Activated CD4-positive, alpha-beta memory T cell treated with anti-CD3 and anti-CD28 coated beads for 36 hours (primary cell): ENCODE measurements at regions not wholly inside any gene's neighbourhood (a gene's known extent, or its start where the extent isn't known, plus 50 kb on each side); places are given as distances from the start of the nearest gene placed in this dataset.

Experiments
- CTCF ChIA-PET: fragments of 350-600 bp; sonication (Branson Sonifier 250); formaldehyde crosslinking; loops from one replicate; lab custom pipeline; 2021; ENCODE audit warnings: antibody characterized with exemption, inconsistent platforms; lab: Charles Lee
- POLR2A ChIA-PET: fragments of 350-600 bp; sonication (Branson Sonifier 250); formaldehyde crosslinking; loops from one replicate; lab custom pipeline; 2021; ENCODE audit warnings: antibody characterized with exemption; lab: Charles Lee
- DNase-seq: peaks from one replicate; pipeline ENCODE4 v3.0.0-alpha.2; 2020
- H3K27ac Mint-ChIP-seq: one replicate; pipeline ENCODE4 v1.8.0; 2021; ENCODE audit warnings: mixed read lengths
- H3K27me3 Mint-ChIP-seq: one replicate; pipeline ENCODE4 v1.8.0; 2021; ENCODE audit warnings: mixed read lengths
- H3K36me3 Mint-ChIP-seq: one replicate; pipeline ENCODE4 v1.8.0; 2021; ENCODE audit warnings: mixed read lengths
- H3K4me1 Mint-ChIP-seq: one replicate; pipeline ENCODE4 v1.8.0; 2021; ENCODE audit warnings: low read depth, mixed read lengths
- H3K4me3 Mint-ChIP-seq: one replicate; pipeline ENCODE4 v1.8.0; 2021; ENCODE audit warnings: mild to moderate bottlenecking, mixed read lengths
- H3K9me3 Mint-ChIP-seq: one replicate; pipeline ENCODE4 v1.8.0; 2021; ENCODE audit warnings: mixed read lengths
- intact Hi-C: fragments of 100-400 bp; cut with micrococcal nuclease; formaldehyde crosslinking; loops from one replicate; pipeline ENCODE4 v1.15.1; 2023

DNA sequence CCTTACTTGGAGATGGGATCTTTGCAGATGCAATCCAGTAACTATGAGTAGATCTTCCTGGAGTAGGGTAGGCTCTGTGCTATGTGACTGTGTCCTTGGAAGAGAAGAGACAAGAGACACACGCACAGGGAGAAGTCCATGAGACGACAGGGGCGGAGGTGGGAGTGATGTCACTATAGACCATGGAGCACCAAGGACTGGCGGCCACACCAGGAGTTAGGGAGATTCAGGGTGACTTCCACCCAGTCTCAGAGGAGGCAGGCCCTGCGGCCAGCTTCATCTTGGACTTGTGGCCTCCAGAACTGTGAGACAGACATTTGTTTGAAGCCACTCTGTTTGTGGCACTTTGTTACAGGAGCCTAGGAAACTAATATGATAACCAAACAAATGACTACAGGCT, 177.8 kb downstream of the INHBB start:
- DNase-seq, result no peak
- H3K36me3 Mint-ChIP-seq, result no peaks in the 10 kb centered on the region
- H3K9me3 Mint-ChIP-seq, result no peaks in the 10 kb centered on the region
- POLR2A ChIA-PET, result no interaction called here
- CTCF ChIA-PET, result no interaction called here
- no peak overlapping the region for H3K27ac Mint-ChIP-seq
- H3K27me3 Mint-ChIP-seq, result peaks cover 17% of the 10 kb centered on the region
- no peak overlapping the region for H3K4me3 Mint-ChIP-seq
- H3K4me1 Mint-ChIP-seq, result no peaks in the 10 kb centered on the region
- intact Hi-C loops, result no loop called here

DNA sequence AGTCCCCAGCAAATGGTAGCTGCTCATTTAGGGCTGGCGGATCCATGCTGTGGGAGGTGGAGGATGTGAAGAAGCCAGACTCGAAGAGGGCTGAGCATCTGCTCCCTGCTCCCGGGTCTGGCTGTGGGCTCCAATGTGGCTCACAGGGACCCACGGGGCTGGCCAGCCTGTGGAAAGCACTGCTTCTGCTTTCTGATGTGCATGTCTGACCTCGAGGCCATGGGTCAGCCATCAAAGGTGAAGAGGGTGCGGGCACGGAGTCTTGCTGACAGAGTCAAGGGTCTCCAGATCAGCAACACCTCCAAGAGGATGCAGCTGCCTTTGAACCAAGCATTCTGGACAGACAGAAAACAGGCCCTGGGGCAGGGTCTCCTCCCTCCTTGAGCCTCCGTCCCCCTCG, 178.2 kb downstream of the INHBB start:
- intact Hi-C loops, result no loop called here
- Mint-ChIP-seq H3K4me1 (no peaks in the 10 kb centered on the region), H3K9me3 (no peaks in the 10 kb centered on the region), H3K36me3 (no peaks in the 10 kb centered on the region), H3K27ac (no peak overlapping the region), H3K4me3 (no peak overlapping the region), H3K27me3 (peaks cover 17% of the 10 kb centered on the region)
- CTCF ChIA-PET, result no interaction called here
- DNase-seq, result no peak
- POLR2A ChIA-PET, result no interaction called here

GRCh38 chr2:120525056-120526046, 179.4 kb downstream of the INHBB start:
- H3K4me3 Mint-ChIP-seq, result no peak overlapping the region
- intact Hi-C loops, result no loop called here
- H3K9me3 Mint-ChIP-seq, result no peaks in the 10 kb centered on the region
- peaks cover 17% of the 10 kb centered on the region for H3K27me3 Mint-ChIP-seq
- POLR2A ChIA-PET, result no interaction called here
- H3K36me3 Mint-ChIP-seq, result no peaks in the 10 kb centered on the region
- CTCF ChIA-PET, result no interaction called here
- no peak overlapping the region for H3K27ac Mint-ChIP-seq
- no peaks in the 10 kb centered on the region for H3K4me1 Mint-ChIP-seq
- DNase-seq, result no peak

GRCh38 chr2:120526047-120526562, 180.2 kb downstream of the INHBB start:
- Mint-ChIP-seq H3K4me1 (no peaks in the 10 kb centered on the region), H3K9me3 (no peaks in the 10 kb centered on the region), H3K27me3 (peaks cover 16% of the 10 kb centered on the region), H3K36me3 (no peaks in the 10 kb centered on the region), H3K4me3 (no peak overlapping the region), H3K27ac (no peak overlapping the region)
- ChIA-PET CTCF (interaction anchor here (0.6 kb wide), 1 partner anchor 118 kb away, joined by 3 read pairs; no protein-coding TSS in a partner anchor), POLR2A (no interaction called here)
- intact Hi-C loops, result no loop called here
- DNase-seq, result no peak

GRCh38 chr2:120526997-120527945, 181.3 kb downstream of the INHBB start:
- H3K36me3 Mint-ChIP-seq, result no peaks in the 10 kb centered on the region
- no peak overlapping the region for H3K4me3 Mint-ChIP-seq
- POLR2A ChIA-PET, result no interaction called here
- H3K9me3 Mint-ChIP-seq, result no peaks in the 10 kb centered on the region
- intact Hi-C loops, result no loop called here
- H3K27ac Mint-ChIP-seq, result no peak overlapping the region
- CTCF ChIA-PET, result no interaction called here
- no peaks in the 10 kb centered on the region for H3K4me1 Mint-ChIP-seq
- H3K27me3 Mint-ChIP-seq, result peaks cover 7% of the 10 kb centered on the region
- DNase-seq, result no peak

DNA sequence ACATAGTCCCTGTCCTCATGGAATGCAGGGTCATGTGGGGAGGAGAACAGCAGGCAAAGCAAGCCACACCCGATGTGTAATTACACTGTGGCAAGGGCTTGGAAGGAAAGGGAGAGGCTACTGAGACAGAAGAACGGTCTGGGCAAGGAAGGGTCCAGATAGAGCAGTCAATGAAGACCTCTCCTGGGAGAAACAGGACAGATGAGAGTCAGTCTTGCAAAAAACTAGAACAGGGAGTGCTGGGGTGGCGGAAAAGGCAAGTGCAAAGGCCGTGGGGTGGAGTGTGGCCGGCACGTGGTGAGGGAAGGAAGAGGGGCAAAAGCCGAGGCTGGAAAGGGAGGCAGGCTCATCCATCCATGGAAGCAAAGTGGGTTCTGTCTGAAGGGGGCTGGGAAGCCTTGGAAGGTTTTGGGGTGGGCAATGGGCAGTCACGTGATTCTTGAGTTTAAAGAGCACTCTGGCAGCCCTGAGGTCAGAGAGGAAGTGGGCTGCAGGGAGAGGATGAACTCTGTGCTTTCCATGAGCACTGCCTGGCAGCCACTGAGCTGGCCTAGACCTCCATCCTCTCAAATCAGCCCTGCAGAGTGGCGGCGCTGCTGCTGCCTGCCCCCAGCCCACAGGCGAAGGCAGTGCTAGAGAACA, 182.2 kb downstream of the INHBB start:
- Mint-ChIP-seq H3K27ac (no peak overlapping the region), H3K36me3 (no peaks in the 10 kb centered on the region), H3K9me3 (no peaks in the 10 kb centered on the region), H3K4me3 (no peak overlapping the region), H3K27me3 (peaks cover 7% of the 10 kb centered on the region), H3K4me1 (no peaks in the 10 kb centered on the region)
- ChIA-PET POLR2A (no interaction called here), CTCF (no interaction called here)
- DNase-seq, result no peak
- intact Hi-C loops, result no loop called here

DNA sequence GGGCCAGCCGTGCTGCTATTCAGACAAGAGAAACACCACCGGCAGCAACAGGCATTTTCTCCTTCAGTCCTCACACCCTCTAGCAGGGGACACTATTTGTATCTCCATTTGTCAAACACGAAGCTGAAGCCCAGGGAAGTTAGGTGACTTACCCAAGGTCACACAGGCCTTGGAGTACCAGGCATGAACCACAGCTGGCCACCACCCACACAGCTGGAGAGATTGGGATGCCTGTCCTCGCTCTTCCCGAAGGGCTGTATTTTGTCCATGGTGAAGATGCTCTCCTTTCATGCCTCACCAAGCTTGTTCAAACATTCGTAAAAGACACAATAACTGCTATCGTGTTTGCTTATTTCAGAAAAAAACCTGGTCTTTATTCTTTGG, 182.7 kb downstream of the INHBB start:
- no peaks in the 10 kb centered on the region for H3K9me3 Mint-ChIP-seq
- no peaks in the 10 kb centered on the region for H3K36me3 Mint-ChIP-seq
- no peak overlapping the region for H3K27ac Mint-ChIP-seq
- intact Hi-C loops, result no loop called here
- DNase-seq, result no peak
- H3K4me3 Mint-ChIP-seq, result no peak overlapping the region
- H3K4me1 Mint-ChIP-seq, result no peaks in the 10 kb centered on the region
- ChIA-PET CTCF (no interaction called here), POLR2A (no interaction called here)
- H3K27me3 Mint-ChIP-seq, result peaks cover 6% of the 10 kb centered on the region

DNA sequence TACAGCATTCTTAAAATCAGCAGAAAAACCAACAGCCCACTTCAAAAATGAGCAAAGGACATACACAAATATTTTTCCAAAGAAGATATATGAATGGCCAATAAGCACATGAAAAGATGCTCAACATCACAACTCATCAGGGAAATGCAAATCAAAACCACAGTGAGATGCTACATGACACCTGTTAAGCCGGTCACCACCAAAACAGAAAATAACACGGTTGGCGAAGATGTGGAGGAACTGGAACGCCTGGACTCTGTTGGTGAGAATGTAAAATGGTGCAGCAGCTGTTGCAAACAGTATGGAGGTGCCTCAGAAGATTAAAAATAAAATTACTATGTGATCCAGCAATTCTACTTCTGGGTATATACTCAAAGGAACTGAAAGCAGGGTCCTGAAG, 184.8 kb downstream of the INHBB start:
- no peak for DNase-seq
- Mint-ChIP-seq H3K27ac (no peak overlapping the region), H3K4me1 (no peaks in the 10 kb centered on the region), H3K36me3 (no peaks in the 10 kb centered on the region), H3K9me3 (no peaks in the 10 kb centered on the region), H3K27me3 (peaks cover 2% of the 10 kb centered on the region), H3K4me3 (no peak overlapping the region)
- CTCF ChIA-PET, result no interaction called here
- intact Hi-C loops, result no loop called here
- POLR2A ChIA-PET, result no interaction called here

GRCh38 chr2:120531365-120531764, 185.4 kb downstream of the INHBB start:
- H3K27ac Mint-ChIP-seq, result no peak overlapping the region
- no peaks in the 10 kb centered on the region for H3K4me1 Mint-ChIP-seq
- peaks cover 2% of the 10 kb centered on the region for H3K27me3 Mint-ChIP-seq
- intact Hi-C loops, result no loop called here
- ChIA-PET CTCF (no interaction called here), POLR2A (no interaction called here)
- no peaks in the 10 kb centered on the region for H3K9me3 Mint-ChIP-seq
- H3K36me3 Mint-ChIP-seq, result no peaks in the 10 kb centered on the region
- no peak overlapping the region for H3K4me3 Mint-ChIP-seq
- DNase-seq, result no peak

GRCh38 chr2:120531863-120532600, 186.1 kb downstream of the INHBB start:
- no peak for DNase-seq
- Mint-ChIP-seq H3K27me3 (peaks cover 1% of the 10 kb centered on the region), H3K27ac (no peak overlapping the region), H3K4me3 (no peak overlapping the region), H3K36me3 (no peaks in the 10 kb centered on the region), H3K4me1 (no peaks in the 10 kb centered on the region), H3K9me3 (no peaks in the 10 kb centered on the region)
- ChIA-PET POLR2A (no interaction called here), CTCF (no interaction called here)
- intact Hi-C loops, result no loop called here

DNA sequence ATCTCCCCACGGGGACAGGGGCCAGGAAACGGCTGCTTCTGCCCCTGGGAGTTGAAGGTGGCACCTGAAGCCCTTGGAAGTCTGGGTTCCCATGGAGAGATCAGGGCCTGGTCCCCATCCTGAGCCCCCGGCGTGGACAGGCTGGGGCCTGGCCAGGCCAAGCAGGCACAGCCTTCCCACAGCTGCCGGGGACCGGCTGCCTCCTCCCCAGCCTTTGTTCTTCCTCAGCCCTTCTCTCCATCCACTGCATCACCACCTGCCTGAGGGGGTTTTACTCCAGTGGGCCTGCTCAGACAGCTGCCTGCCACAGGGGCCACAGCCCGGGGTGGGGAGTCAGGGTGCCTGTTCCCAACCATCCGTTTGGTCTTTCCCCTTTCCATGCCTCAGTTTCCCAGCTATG, 187.7 kb downstream of the INHBB start:
- intact Hi-C loops, result no loop called here
- no peaks in the 10 kb centered on the region for H3K9me3 Mint-ChIP-seq
- H3K4me3 Mint-ChIP-seq, result no peak overlapping the region
- H3K27ac Mint-ChIP-seq, result no peak overlapping the region
- no peaks in the 10 kb centered on the region for H3K4me1 Mint-ChIP-seq
- no peak for DNase-seq
- H3K27me3 Mint-ChIP-seq, result no peaks in the 10 kb centered on the region
- POLR2A ChIA-PET, result no interaction called here
- no peaks in the 10 kb centered on the region for H3K36me3 Mint-ChIP-seq
- CTCF ChIA-PET, result no interaction called here
